ENCODE measurements at regions not wholly inside any gene's neighbourhood (a gene's known extent, or its start where the extent isn't known, plus 50 kb on each side); places are given as distances from the start of the nearest gene placed in this dataset.

GRCh38 chr4:180669680-180670079 is 1573.5 kb upstream of the TENM3 start:
- no peaks in the 10 kb centered on the region for H3K27me3 ChIP-seq
- no peaks in the 10 kb centered on the region for H3K9me3 ChIP-seq
- WGBS, 4 donors, result 82 to 92% (median 86%) methylated on average over 4 of the region's 4 CpGs
- ATAC-seq, result no peak
- no peak for DNase-seq
- H3K4me1 ChIP-seq, result peaks cover 0 to 3% (median 0%) of the 10 kb centered on the region in 12 donors
- H3K4me3 ChIP-seq, result no peak overlapping the region
- H3K36me3 ChIP-seq, result no peaks in the 10 kb centered on the region
- intact Hi-C loops (cut with DNase I), result loop anchor here in 1 of 10 donors (5.0 kb wide), 1 partner anchor 858 kb away; no protein-coding TSS in a partner anchor
- H3K27ac ChIP-seq, result no peak overlapping the region
- TF ChIP-seq, protein P1, sequence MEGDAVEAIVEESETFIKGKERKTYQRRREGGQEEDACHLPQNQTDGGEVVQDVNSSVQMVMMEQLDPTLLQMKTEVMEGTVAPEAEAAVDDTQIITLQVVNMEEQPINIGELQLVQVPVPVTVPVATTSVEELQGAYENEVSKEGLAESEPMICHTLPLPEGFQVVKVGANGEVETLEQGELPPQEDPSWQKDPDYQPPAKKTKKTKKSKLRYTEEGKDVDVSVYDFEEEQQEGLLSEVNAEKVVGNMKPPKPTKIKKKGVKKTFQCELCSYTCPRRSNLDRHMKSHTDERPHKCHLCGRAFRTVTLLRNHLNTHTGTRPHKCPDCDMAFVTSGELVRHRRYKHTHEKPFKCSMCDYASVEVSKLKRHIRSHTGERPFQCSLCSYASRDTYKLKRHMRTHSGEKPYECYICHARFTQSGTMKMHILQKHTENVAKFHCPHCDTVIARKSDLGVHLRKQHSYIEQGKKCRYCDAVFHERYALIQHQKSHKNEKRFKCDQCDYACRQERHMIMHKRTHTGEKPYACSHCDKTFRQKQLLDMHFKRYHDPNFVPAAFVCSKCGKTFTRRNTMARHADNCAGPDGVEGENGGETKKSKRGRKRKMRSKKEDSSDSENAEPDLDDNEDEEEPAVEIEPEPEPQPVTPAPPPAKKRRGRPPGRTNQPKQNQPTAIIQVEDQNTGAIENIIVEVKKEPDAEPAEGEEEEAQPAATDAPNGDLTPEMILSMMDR (IDR thresholded peaks at IDR 0.05), result no peak
- no peak for TF ChIP-seq POLR2A (IDR thresholded peaks at IDR 0.05)

GRCh38 chr4:180674619-180675358 is 1568.4 kb upstream of the TENM3 start:
- 62 to 68% (median 64%) methylated on average over 4 of the region's 4 CpGs for WGBS, 4 donors
- ATAC-seq (no peak), DNase-seq (no peak)
- Histone ChIP-seq H3K27ac (no peak overlapping the region), H3K4me3 (no peak overlapping the region), H3K36me3 (no peaks in the 10 kb centered on the region), H3K27me3 (no peaks in the 10 kb centered on the region), H3K9me3 (no peaks in the 10 kb centered on the region), H3K4me1 (no peaks in the 10 kb centered on the region)
- TF ChIP-seq, protein P1 (IDR thresholded peaks at IDR 0.05), result no peak
- no peak for TF ChIP-seq POLR2A (IDR thresholded peaks at IDR 0.05)
- intact Hi-C loops (cut with DNase I), result no loop called here

DNA sequence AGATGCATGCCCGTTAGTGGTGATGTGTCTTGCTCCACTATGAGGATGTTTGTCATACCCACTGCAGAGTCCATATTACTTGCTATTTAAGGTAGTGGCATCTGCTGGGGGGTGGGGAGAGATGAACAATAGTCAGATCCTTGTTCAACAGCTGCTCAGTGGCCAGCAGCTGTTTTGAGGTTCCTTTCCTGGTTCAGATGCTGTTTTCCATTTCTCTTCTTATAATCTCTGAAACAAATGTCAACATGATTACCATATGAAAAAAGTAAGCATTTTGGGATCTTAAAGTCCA is 1567.9 kb upstream of the TENM3 start:
- Histone ChIP-seq H3K9me3 (no peaks in the 10 kb centered on the region), H3K27me3 (no peaks in the 10 kb centered on the region), H3K27ac (no peak overlapping the region), H3K4me3 (no peak overlapping the region), H3K36me3 (no peaks in the 10 kb centered on the region), H3K4me1 (no peaks in the 10 kb centered on the region)
- intact Hi-C loops (cut with DNase I), result no loop called here
- no peak for ATAC-seq
- no peak for DNase-seq
- TF ChIP-seq POLR2A (IDR thresholded peaks at IDR 0.05), result no peak
- TF ChIP-seq, protein P1 (IDR thresholded peaks at IDR 0.05), result no peak
- 50 to 60% (median 58%) methylated on average over 1 of the region's 1 CpG for WGBS, 4 donors

DNA sequence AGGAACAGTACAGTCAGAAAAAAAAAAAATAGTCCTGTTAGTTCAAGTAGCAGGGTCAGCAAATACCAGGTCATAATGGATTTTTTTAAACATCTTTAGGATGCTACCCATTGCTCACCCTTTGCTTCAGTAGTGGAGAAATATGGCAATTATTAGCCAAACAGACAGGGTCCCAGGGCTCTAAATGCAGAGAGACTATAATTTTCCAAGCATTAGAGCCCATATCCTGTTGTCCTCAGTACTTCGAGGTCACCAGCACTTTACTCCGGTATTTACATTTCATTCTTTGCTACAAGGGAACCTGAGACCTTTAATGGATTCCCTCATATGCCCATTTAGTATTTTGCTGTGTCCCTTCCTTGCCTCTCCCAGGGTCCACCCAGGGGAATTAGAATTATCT is 1562.9 kb upstream of the TENM3 start:
- intact Hi-C loops (cut with DNase I), result no loop called here
- H3K27me3 ChIP-seq, result no peaks in the 10 kb centered on the region
- WGBS, 4 donors, result 67 to 76% (median 76%) methylated on average over 2 of the region's 2 CpGs
- H3K4me3 ChIP-seq, result no peak overlapping the region
- H3K9me3 ChIP-seq, result no peaks in the 10 kb centered on the region
- TF ChIP-seq, protein P1 (IDR thresholded peaks at IDR 0.05), result no peak
- TF ChIP-seq POLR2A (IDR thresholded peaks at IDR 0.05), result no peak
- no peak overlapping the region for H3K27ac ChIP-seq
- no peaks in the 10 kb centered on the region for H3K36me3 ChIP-seq
- H3K4me1 ChIP-seq, result no peaks in the 10 kb centered on the region
- ATAC-seq (no peak), DNase-seq (no peak)

Data from heart left ventricle (tissue), 16 donors.